Large intestine (tissue), 3 donors: ENCODE measurements at regions not wholly inside any gene's neighbourhood (a gene's known extent, or its start where the extent isn't known, plus 50 kb on each side); places are given as distances from the start of the nearest gene placed in this dataset.

Experiments used
- DNase-seq, 2 donors: peaks; one replicate each; pipeline versions ENCODE4 v3.0.0 to v3.0.0-alpha.2; 2013
- H3K27ac ChIP-seq: one replicate; pipeline ENCODE4 v1.5.1; 2013; ENCODE audit warnings: low read length
- H3K27me3 ChIP-seq: 2 replicates; pipeline ENCODE4 v1.6.1; 2013; ENCODE audit warnings: low read length; ENCODE audit not compliant: control insufficient read depth, insufficient read depth
- H3K36me3 ChIP-seq: 2 replicates; pipeline ENCODE4 v1.6.1; 2013; ENCODE audit warnings: low read length; ENCODE audit not compliant: control insufficient read depth, insufficient read depth
- H3K4me1 ChIP-seq: one replicate; pipeline ENCODE4 v1.6.1; 2013; ENCODE audit warnings: low read length; ENCODE audit not compliant: control insufficient read depth, insufficient read depth
- H3K4me3 ChIP-seq: one replicate; pipeline ENCODE4 v1.5.1; 2013; ENCODE audit warnings: low read length
- H3K9me3 ChIP-seq: one replicate; pipeline ENCODE4 v1.6.1; 2013; ENCODE audit warnings: mild to moderate bottlenecking, low read depth, low read length, moderate library complexity; ENCODE audit not compliant: control insufficient read depth
- WGBS: methylation state at CpG from one replicate; pipeline ENCODE4 v1.1.5; 2013; ENCODE audit warnings: low lambda C conversion rate; ENCODE audit not compliant: insufficient coverage; 5-methylcytosine and 5-hydroxymethylcytosine counted together

GRCh38 chr10:65123120-65123519 lies 1601.9 kb downstream of the REEP3 start:
- DNase-seq = no peak
- 83% methylated on average over 1 of the region's 1 CpG for WGBS
- H3K4me1 ChIP-seq = no peaks in the 10 kb centered on the region

GRCh38 chr10:65125212-65125611 lies 1604.0 kb downstream of the REEP3 start:
- H3K4me1 ChIP-seq = no peaks in the 10 kb centered on the region
- no peak overlapping the region for H3K27ac ChIP-seq
- H3K36me3 ChIP-seq = no peaks in the 10 kb centered on the region
- DNase-seq = no peak
- H3K4me3 ChIP-seq = no peak overlapping the region
- no peaks in the 10 kb centered on the region for H3K27me3 ChIP-seq
- no peaks in the 10 kb centered on the region for H3K9me3 ChIP-seq
- 100% methylated on average over 1 of the region's 2 CpGs for WGBS

More at GRCh38 chr10:65123120-65123519, 1601.9 kb downstream of the REEP3 start:
- no peaks in the 10 kb centered on the region for H3K9me3 ChIP-seq
- no peaks in the 10 kb centered on the region for H3K27me3 ChIP-seq
- H3K27ac ChIP-seq = no peak overlapping the region
- no peak overlapping the region for H3K4me3 ChIP-seq
- no peaks in the 10 kb centered on the region for H3K36me3 ChIP-seq

- no peaks in the 10 kb centered on the region for H3K27me3 ChIP-seq
- H3K27ac ChIP-seq = no peak overlapping the region
- WGBS = 86% methylated on average over 1 of the region's 1 CpG
- no peak overlapping the region for H3K4me3 ChIP-seq
- DNase-seq = no peak
- H3K4me1 ChIP-seq = no peaks in the 10 kb centered on the region
- no peaks in the 10 kb centered on the region for H3K9me3 ChIP-seq
- no peaks in the 10 kb centered on the region for H3K36me3 ChIP-seq
Observed at GRCh38 chr10:65126288-65126687, 1605.1 kb downstream of the REEP3 start.

- no peaks in the 10 kb centered on the region for H3K27me3 ChIP-seq
- WGBS = 100% methylated on average over 2 of the region's 2 CpGs
- no peak for DNase-seq
Observed at GRCh38 chr10:65128277-65128676, 1607.1 kb downstream of the REEP3 start.

GRCh38 chr10:65130162-65130758 lies 1609.1 kb downstream of the REEP3 start:
- no peak for DNase-seq
- Histone ChIP-seq H3K4me3 (no peak overlapping the region), H3K27ac (no peak overlapping the region), H3K4me1 (no peaks in the 10 kb centered on the region), H3K36me3 (no peaks in the 10 kb centered on the region), H3K27me3 (no peaks in the 10 kb centered on the region), H3K9me3 (no peaks in the 10 kb centered on the region)
- WGBS = no CpG with 5 or more reads among the region's 1 CpG

More at GRCh38 chr10:65128277-65128676, 1607.1 kb downstream of the REEP3 start:
- Histone ChIP-seq H3K36me3 (no peaks in the 10 kb centered on the region), H3K4me3 (no peak overlapping the region), H3K9me3 (no peaks in the 10 kb centered on the region), H3K4me1 (no peaks in the 10 kb centered on the region), H3K27ac (no peak overlapping the region)

GRCh38 chr10:65133652-65134051 lies 1612.5 kb downstream of the REEP3 start:
- no peaks in the 10 kb centered on the region for H3K4me1 ChIP-seq

GRCh38 chr10:65135508-65135907 lies 1614.3 kb downstream of the REEP3 start:
- no peak overlapping the region for H3K27ac ChIP-seq
- WGBS = no CpG with 5 or more reads among the region's 1 CpG
- DNase-seq = no peak

More at GRCh38 chr10:65133652-65134051, 1612.5 kb downstream of the REEP3 start:
- Histone ChIP-seq H3K27ac (no peak overlapping the region), H3K36me3 (no peaks in the 10 kb centered on the region), H3K27me3 (no peaks in the 10 kb centered on the region), H3K9me3 (no peaks in the 10 kb centered on the region), H3K4me3 (no peak overlapping the region)
- no peak for DNase-seq
- WGBS = no CpG with 5 or more reads among the region's 5 CpGs

GRCh38 chr10:65142641-65143435 lies 1621.6 kb downstream of the REEP3 start:
- Histone ChIP-seq H3K36me3 (no peaks in the 10 kb centered on the region), H3K27ac (no peak overlapping the region), H3K4me3 (no peak overlapping the region), H3K4me1 (no peaks in the 10 kb centered on the region), H3K9me3 (no peaks in the 10 kb centered on the region), H3K27me3 (no peaks in the 10 kb centered on the region)
- DNase-seq = no peak
- 100% methylated on average over 1 of the region's 2 CpGs for WGBS

More at GRCh38 chr10:65135508-65135907, 1614.3 kb downstream of the REEP3 start:
- Histone ChIP-seq H3K9me3 (no peaks in the 10 kb centered on the region), H3K27me3 (no peaks in the 10 kb centered on the region), H3K36me3 (no peaks in the 10 kb centered on the region), H3K4me1 (no peaks in the 10 kb centered on the region), H3K4me3 (no peak overlapping the region)

- H3K36me3 ChIP-seq = no peaks in the 10 kb centered on the region
- DNase-seq = no peak
- WGBS = 88% methylated on average over 4 of the region's 4 CpGs
- no peak overlapping the region for H3K27ac ChIP-seq
- no peaks in the 10 kb centered on the region for H3K27me3 ChIP-seq
- H3K4me3 ChIP-seq = no peak overlapping the region
- H3K9me3 ChIP-seq = no peaks in the 10 kb centered on the region
- no peaks in the 10 kb centered on the region for H3K4me1 ChIP-seq
Observed at GRCh38 chr10:65143723-65144122, 1622.5 kb downstream of the REEP3 start.

GRCh38 chr10:65149878-65150277 lies 1628.7 kb downstream of the REEP3 start:
- Histone ChIP-seq H3K4me1 (no peaks in the 10 kb centered on the region), H3K36me3 (no peaks in the 10 kb centered on the region), H3K27me3 (no peaks in the 10 kb centered on the region), H3K9me3 (no peaks in the 10 kb centered on the region), H3K27ac (no peak overlapping the region), H3K4me3 (no peak overlapping the region)
- DNase-seq = no peak
- no CpG with 5 or more reads among the region's 1 CpG for WGBS
